H9 (cell line): ENCODE measurements at regions not wholly inside any gene's neighbourhood (a gene's known extent, or its start where the extent isn't known, plus 50 kb on each side); places are given as distances from the start of the nearest gene placed in this dataset.

Source experiments
- DNase-seq: peaks from one replicate; pipeline ENCODE4 v3.0.0-alpha.2; 2017
- H2AFZ ChIP-seq: one replicate; pipeline ENCODE4 v1.6.1; 2013; ENCODE audit warnings: mild to moderate bottlenecking, low read length, control low read depth, moderate library complexity
- H2AK5ac ChIP-seq: 2 replicates; pipeline ENCODE4 v1.6.1; 2013; ENCODE audit warnings: low read length, control low read depth, mixed read lengths; ENCODE audit not compliant: insufficient read length
- H2BK120ac ChIP-seq: one replicate; pipeline ENCODE4 v1.6.1; 2013; ENCODE audit warnings: low read depth, mild to moderate bottlenecking, low read length, control low read depth, inconsistent platforms; ENCODE audit not compliant: poor library complexity, severe bottlenecking
- H2BK12ac ChIP-seq: 2 replicates; pipeline ENCODE4 v1.6.1; 2013; ENCODE audit warnings: low read length, control low read depth, mixed read lengths, low read depth; ENCODE audit not compliant: insufficient read length
- H2BK15ac ChIP-seq: 2 replicates; pipeline ENCODE4 v1.6.1; 2013; ENCODE audit warnings: low read depth, low read length, control low read depth
- H2BK20ac ChIP-seq: one replicate; pipeline ENCODE4 v1.6.1; 2013; ENCODE audit warnings: low read depth, mild to moderate bottlenecking, low read length, control low read depth, inconsistent platforms; ENCODE audit not compliant: poor library complexity, severe bottlenecking
- H2BK5ac ChIP-seq: 2 replicates; pipeline ENCODE4 v1.6.1; 2013; ENCODE audit warnings: low read length, control low read depth, mixed read lengths; ENCODE audit not compliant: insufficient read length
- H3K14ac ChIP-seq: 2 replicates; pipeline ENCODE4 v1.6.1; 2013; ENCODE audit warnings: low read length, control low read depth; ENCODE audit not compliant: insufficient read depth
- H3K18ac ChIP-seq: 2 replicates; pipeline ENCODE4 v1.6.1; 2013; ENCODE audit warnings: low read depth, mild to moderate bottlenecking, mixed read lengths, low read length, control low read depth; ENCODE audit not compliant: insufficient read length
- H3K23ac ChIP-seq: 2 replicates; pipeline ENCODE4 v1.6.1; 2013; ENCODE audit warnings: low read length, control low read depth, mixed read lengths, low read depth; ENCODE audit not compliant: insufficient read length
- H3K23me2 ChIP-seq: 2 replicates; pipeline ENCODE4 v1.6.1; 2013; ENCODE audit warnings: low read depth, mild to moderate bottlenecking, mixed read lengths, low read length, control low read depth; ENCODE audit not compliant: insufficient read length, poor library complexity, severe bottlenecking
- H3K27ac ChIP-seq: 2 replicates; pipeline ENCODE4 v1.5.1; 2013; ENCODE audit warnings: low read length, control low read depth, mixed read lengths, low read depth; ENCODE audit not compliant: insufficient read length
- H3K27me3 ChIP-seq: 2 replicates; pipeline ENCODE4 v1.6.1; 2013; ENCODE audit warnings: low read length, control low read depth, inconsistent platforms; ENCODE audit not compliant: insufficient read depth
- H3K4ac ChIP-seq: 2 replicates; pipeline ENCODE4 v1.6.1; 2013; ENCODE audit warnings: low read depth, mild to moderate bottlenecking, control low read depth, inconsistent platforms, low read length, moderate library complexity
- H3K4me1 ChIP-seq: 2 replicates; pipeline ENCODE4 v1.6.1; 2013; ENCODE audit warnings: low read length, control low read depth, inconsistent platforms; ENCODE audit not compliant: insufficient read depth
- H3K4me2 ChIP-seq: 2 replicates; pipeline ENCODE4 v1.6.1; 2013; ENCODE audit warnings: low read length, control low read depth, mixed read lengths; ENCODE audit not compliant: insufficient read length, insufficient read depth
- H3K56ac ChIP-seq: 2 replicates; pipeline ENCODE4 v1.6.1; 2013; ENCODE audit warnings: low read depth, mild to moderate bottlenecking, mixed read lengths, low read length, control low read depth; ENCODE audit not compliant: insufficient read length
- H3K79me1 ChIP-seq: 2 replicates; pipeline ENCODE4 v1.6.1; 2013; ENCODE audit warnings: low read depth, mild to moderate bottlenecking, moderate library complexity, low read length, control low read depth, inconsistent platforms; ENCODE audit not compliant: insufficient read depth, poor library complexity, severe bottlenecking
- H3K79me2 ChIP-seq: 2 replicates; pipeline ENCODE4 v1.6.1; 2013; ENCODE audit warnings: low read length, control low read depth, inconsistent platforms; ENCODE audit not compliant: insufficient read depth
- H3K9ac ChIP-seq: 2 replicates; pipeline ENCODE4 v1.6.1; 2013; ENCODE audit warnings: low read length, control low read depth, mixed read lengths; ENCODE audit not compliant: insufficient read length; ENCODE audit errors: extremely low read depth
- H3K9me3 ChIP-seq: one replicate; pipeline ENCODE4 v1.6.1; 2013; ENCODE audit warnings: low read depth, low read length, inconsistent platforms; ENCODE audit not compliant: control insufficient read depth
- H3T11ph ChIP-seq: one replicate; pipeline ENCODE4 v1.6.1; 2013; ENCODE audit warnings: mild to moderate bottlenecking, low read length, control low read depth, inconsistent platforms
- H4K20me1 ChIP-seq: one replicate; pipeline ENCODE4 v1.6.1; 2013; ENCODE audit not compliant: control insufficient read depth, insufficient read length, insufficient read depth
- H4K5ac ChIP-seq: 2 replicates; pipeline ENCODE4 v1.6.1; 2013; ENCODE audit warnings: low read depth, mild to moderate bottlenecking, mixed read lengths, low read length, control low read depth; ENCODE audit not compliant: insufficient read length
- H4K8ac ChIP-seq: replicated peaks from 2 replicates; pipeline ENCODE4 v1.6.1; 2013; ENCODE audit warnings: low read length, control low read depth, mixed read lengths, low read depth; ENCODE audit not compliant: insufficient read length
- H4K91ac ChIP-seq: 2 replicates; pipeline ENCODE4 v1.6.1; 2013; ENCODE audit warnings: low read depth, mild to moderate bottlenecking, moderate library complexity, mixed read lengths, low read length, control low read depth; ENCODE audit not compliant: insufficient read length
- H3K27ac Mint-ChIP-seq, 3 experiments: 2 replicates in 2 of 3; 3 replicates in 1 of 3; pipeline ENCODE4 v1.8.0; 2020 to 2021; ENCODE audit warnings: mixed read lengths in 3 of 3, mild to moderate bottlenecking in 1 of 3, moderate library complexity in 1 of 3
- H3K27me3 Mint-ChIP-seq: 2 replicates; pipeline ENCODE4 v1.8.0; 2021; ENCODE audit warnings: low read depth, mild to moderate bottlenecking, moderate library complexity, mixed read lengths
- H3K36me3 Mint-ChIP-seq, 3 experiments: 2 replicates in 2 of 3; 3 replicates in 1 of 3; pipeline ENCODE4 v1.8.0; 2020 to 2021; ENCODE audit warnings: low read depth in 3 of 3, mixed read lengths in 3 of 3; ENCODE audit not compliant: insufficient read depth in 1 of 3
- H3K4me1 Mint-ChIP-seq, 2 experiments: 2 replicates each; pipeline ENCODE4 v1.8.0; 2020; ENCODE audit warnings: mixed read lengths in 2 of 2
- H3K4me3 Mint-ChIP-seq, 2 experiments: 2 replicates in 1 of 2; 3 replicates in 1 of 2; pipeline ENCODE4 v1.8.0; 2020 to 2021; ENCODE audit warnings: mild to moderate bottlenecking in 2 of 2, mixed read lengths in 2 of 2, moderate library complexity in 1 of 2
- H3K9me3 Mint-ChIP-seq, 2 experiments: 2 replicates in 1 of 2; 3 replicates in 1 of 2; pipeline ENCODE4 v1.8.0; 2020; ENCODE audit warnings: mild to moderate bottlenecking in 2 of 2, mixed read lengths in 2 of 2, moderate library complexity in 1 of 2
- WGBS: extraction: QIAGEN DNeasy Blood & Tissue Kit; methylation state at CpG from one replicate; pipeline ENCODE4 v1.1.7; 2013; ENCODE audit warnings: missing lambda C conversion rate, low lambda C conversion rate, mixed read lengths; ENCODE audit not compliant: insufficient read length; ENCODE audit errors: extremely low coverage; 5-methylcytosine and 5-hydroxymethylcytosine counted together
- TF ChIP-seq, protein P1 (sequence below): fragments of 200-600 bp; sonication (generic); conservative IDR thresholded peaks from 3 replicates; pipeline ENCODE4 v1.8.0; 2021; ENCODE audit warnings: antibody characterized with exemption, mild to moderate bottlenecking

DNA sequence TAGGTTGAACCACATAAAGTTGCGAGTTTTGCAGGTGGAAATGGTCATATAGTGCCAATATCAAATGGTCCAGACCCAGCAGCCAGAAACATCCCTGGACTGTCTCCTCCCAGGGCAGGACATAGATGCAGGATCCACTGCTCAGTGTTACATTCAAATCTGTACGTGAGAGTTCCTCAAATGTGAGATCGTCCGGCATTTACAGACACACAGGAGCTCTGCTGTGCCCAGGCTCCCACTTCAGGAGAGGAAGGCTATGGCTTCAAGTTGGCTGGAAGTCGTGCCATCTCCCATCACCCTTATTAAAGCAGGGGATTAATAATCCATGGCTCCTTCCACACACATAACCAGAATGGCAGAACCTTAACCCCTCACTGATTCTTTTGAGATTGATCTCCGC, 688.2 kb upstream of the HS6ST1 start:
- Histone ChIP-seq H2BK5ac (no peak overlapping the region), H3K79me2 (no peaks in the 10 kb centered on the region), H2BK15ac (no peak overlapping the region), H3K23me2 (no peaks in the 10 kb centered on the region), H2AK5ac (no peak overlapping the region), H2BK120ac (no peak overlapping the region), H3K4me2 (no peak overlapping the region), H3K14ac (no peak overlapping the region), H3K18ac (no peak overlapping the region), H3T11ph (no peak overlapping the region), H2BK12ac (no peak overlapping the region), H4K20me1 (no peaks in the 10 kb centered on the region), H3K79me1 (no peaks in the 10 kb centered on the region), H2AFZ (no peak overlapping the region), H3K4me1 (no peaks in the 10 kb centered on the region), H3K4ac (no peak overlapping the region), H2BK20ac (no peak overlapping the region), H3K27ac (no peak overlapping the region), H3K9me3 (no peaks in the 10 kb centered on the region), H3K56ac (no peak overlapping the region), H3K23ac (no peak overlapping the region), H3K27me3 (no peaks in the 10 kb centered on the region), H4K5ac (no peak overlapping the region), H4K91ac (no peak overlapping the region), H4K8ac (no peak overlapping the region), H3K9ac (no peak overlapping the region)
- Mint-ChIP-seq H3K36me3 (no peaks in the 10 kb centered on the region; a peak in 2 of 7 replicates), H3K4me3 (no peak overlapping the region), H3K4me1 (peaks cover 0 to 3% of the 10 kb centered on the region in 2 experiments; a peak in 1 of 4 replicates), H3K27me3 (peaks cover 3% of the 10 kb centered on the region), H3K27ac (no peak overlapping the region), H3K9me3 (peaks cover 0 to 3% of the 10 kb centered on the region in 2 experiments; a peak in 1 of 5 replicates)
- no CpG with 5 or more reads among the region's 6 CpGs for WGBS
- TF ChIP-seq, protein P1, sequence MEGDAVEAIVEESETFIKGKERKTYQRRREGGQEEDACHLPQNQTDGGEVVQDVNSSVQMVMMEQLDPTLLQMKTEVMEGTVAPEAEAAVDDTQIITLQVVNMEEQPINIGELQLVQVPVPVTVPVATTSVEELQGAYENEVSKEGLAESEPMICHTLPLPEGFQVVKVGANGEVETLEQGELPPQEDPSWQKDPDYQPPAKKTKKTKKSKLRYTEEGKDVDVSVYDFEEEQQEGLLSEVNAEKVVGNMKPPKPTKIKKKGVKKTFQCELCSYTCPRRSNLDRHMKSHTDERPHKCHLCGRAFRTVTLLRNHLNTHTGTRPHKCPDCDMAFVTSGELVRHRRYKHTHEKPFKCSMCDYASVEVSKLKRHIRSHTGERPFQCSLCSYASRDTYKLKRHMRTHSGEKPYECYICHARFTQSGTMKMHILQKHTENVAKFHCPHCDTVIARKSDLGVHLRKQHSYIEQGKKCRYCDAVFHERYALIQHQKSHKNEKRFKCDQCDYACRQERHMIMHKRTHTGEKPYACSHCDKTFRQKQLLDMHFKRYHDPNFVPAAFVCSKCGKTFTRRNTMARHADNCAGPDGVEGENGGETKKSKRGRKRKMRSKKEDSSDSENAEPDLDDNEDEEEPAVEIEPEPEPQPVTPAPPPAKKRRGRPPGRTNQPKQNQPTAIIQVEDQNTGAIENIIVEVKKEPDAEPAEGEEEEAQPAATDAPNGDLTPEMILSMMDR, result no peak
- DNase-seq, result no peak
